HG02970 (cell line): ENCODE measurements at regions not wholly inside any gene's neighbourhood (a gene's known extent, or its start where the extent isn't known, plus 50 kb on each side); places are given as distances from the start of the nearest gene placed in this dataset.
A peak's percentile ranks its signal among the peaks of the same experiment; 100 is the strongest.
"Not testable (repeated sequence)": the region's sequence is repeated elsewhere in the genome, so short reads cannot be mapped to it uniquely, and the experiment has no call there.

ENCODE experiments used
- ATAC-seq: cut with Tn5 transposase; IDR thresholded peaks from one replicate; pipeline ENCODE4 v1.9.1; 2021; ENCODE audit warnings: mild to moderate bottlenecking, moderate library complexity, moderate number of reproducible peaks; ENCODE audit not compliant: unreplicated experiment, low FRiP score

DNA sequence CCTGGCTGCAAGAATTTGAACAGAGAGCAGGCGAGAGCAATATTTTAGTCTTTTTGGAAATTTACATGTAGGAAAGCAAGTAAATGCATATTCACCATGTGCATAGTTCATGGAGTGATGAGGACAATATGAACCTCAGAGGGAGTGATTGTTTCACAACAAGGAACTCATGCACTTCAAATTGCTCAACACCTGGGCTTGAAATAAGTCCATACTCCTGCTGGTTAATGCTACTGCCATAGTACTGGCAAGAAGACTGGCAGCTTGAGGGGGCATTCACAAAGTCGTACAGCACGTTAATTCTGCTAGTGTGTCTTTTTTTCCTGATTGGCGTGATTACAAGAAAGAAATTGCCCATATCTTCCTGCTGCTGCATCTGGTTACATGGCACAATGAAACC lies 267.6 kb downstream of the PCDH17 start:
- no peak for ATAC-seq

DNA sequence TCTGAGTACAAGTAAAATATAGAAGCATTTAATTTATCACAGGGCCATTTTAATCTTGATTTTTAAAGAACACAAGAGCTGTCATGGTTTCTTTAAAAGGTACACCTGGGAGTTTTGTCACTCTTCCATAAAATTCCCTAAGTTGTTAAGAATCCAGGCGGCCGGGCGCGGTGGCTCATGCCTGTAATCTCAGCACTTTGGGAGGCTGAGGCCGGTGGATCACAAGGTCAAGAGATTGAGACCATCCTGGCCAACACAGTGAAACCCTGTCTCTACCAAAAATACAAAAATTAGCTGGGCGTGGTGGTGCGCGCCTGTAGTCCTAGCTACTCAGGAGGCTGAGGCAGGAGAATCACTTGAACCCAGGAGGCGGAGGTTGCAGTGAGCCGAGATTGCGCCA lies 278.3 kb downstream of the PCDH17 start:
- ATAC-seq: not testable (repeated sequence)

DNA sequence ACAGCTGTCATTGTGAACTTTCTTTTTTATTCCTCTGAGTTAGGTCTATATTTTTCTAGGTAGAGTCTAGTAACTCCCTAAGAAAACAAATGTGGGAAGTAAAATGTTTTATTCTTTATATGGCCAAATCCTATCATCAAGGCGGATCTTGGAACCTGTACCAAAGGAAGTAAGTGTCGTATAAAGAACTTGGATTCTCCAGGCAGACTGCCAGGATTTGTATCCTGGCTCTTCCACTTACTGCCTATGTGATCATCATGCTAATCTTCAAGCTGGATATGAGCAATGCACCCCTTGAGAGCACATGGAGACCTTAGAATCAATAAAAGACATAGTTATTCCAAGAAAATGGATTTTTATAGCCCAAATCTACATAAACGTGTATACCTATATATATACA lies 286.5 kb downstream of the PCDH17 start:
- ATAC-seq: no peak

DNA sequence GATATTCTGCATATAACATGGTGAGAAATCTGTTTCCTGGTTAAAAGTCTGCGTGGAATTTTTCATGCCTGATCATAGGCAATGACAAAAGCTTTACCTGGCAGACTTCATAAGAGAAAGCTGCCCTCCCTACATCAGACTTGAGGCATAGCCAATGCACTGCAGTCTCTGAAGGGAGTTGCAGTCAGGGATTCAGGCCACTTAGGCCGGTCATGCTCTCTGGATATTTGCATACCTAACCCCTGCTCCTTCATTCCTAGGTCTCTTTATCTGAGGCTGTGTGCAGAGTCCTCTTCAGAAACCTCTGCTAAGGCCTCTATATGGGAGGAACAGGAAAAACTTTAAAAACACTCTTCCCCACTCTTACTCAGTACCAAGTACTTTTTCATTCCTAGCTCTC lies 287.4 kb downstream of the PCDH17 start:
- no peak for ATAC-seq

DNA sequence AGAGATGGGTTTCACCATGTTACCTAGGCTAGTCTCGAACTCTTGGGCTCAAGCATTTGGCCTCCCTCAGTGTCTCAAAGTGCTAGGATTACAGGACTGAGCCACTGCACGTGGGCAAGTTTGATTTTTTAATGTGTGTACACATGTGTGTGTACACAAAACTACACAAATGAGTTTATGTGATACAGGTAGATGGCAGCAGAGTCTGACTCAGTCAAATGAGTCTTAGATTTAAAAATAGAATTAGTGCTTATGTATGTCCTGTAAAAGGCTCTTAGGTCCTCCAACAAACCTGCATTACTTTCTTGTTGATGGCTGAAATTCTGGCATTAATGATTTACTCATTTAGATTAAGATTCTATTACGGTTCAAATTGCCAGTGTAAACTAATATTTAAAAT lies 293.7 kb downstream of the PCDH17 start:
- no peak for ATAC-seq

DNA sequence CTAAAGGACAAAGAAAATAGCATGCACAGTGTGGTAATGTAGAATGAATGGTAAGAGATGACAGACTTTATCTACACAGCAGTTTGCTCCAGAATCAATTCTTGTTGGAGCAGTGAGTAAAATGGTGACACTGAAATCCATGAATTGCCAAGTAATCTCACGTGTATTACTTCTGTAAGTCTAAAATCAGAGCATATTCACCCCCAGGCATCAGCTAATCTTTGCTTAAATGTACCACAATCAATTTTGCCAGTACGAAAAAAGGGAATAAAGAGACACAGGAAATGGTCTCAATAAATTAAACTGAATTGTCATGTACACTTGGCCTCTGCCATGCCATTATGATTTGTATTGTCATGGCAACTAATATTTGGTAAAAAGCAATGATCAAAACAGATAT lies 294.2 kb downstream of the PCDH17 start:
- ATAC-seq: no peak

DNA sequence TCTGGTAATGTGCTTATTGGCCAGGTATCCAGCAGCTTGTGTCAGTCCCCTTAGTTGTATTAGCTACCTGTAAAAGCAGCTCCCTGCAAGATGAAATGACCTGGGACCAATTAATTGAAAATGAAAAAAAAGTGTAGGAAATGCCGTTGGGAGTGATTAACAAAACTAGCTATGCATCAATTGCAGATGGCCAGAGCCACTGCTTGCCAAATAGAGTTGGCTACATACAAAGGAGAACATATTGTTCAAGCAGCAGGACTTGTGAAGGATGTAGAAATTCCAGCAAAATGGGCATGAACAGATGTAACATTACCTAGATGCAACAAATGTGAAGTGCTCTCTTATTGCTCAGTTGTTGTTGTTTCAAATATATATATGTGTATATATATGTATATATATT lies 300.5 kb downstream of the PCDH17 start:
- no peak for ATAC-seq

DNA sequence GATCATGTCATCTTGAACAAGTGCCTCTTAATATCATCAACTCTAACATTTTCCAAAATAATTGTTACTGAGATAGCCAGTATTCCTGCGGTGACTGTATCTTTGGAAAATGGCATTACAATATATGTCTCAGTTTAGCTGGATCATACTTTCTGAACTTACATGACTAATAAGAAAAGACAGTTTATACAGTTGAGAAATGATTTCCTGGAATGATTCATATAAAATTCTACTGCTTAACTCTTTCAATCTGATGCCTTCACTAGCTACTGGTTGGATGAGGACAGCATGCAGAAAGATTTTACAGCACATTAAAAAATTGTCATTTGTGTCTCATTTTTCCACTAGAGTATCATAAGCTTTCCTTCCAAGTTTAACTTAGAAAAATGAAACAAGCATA lies 302.1 kb downstream of the PCDH17 start:
- ATAC-seq: no peak

DNA sequence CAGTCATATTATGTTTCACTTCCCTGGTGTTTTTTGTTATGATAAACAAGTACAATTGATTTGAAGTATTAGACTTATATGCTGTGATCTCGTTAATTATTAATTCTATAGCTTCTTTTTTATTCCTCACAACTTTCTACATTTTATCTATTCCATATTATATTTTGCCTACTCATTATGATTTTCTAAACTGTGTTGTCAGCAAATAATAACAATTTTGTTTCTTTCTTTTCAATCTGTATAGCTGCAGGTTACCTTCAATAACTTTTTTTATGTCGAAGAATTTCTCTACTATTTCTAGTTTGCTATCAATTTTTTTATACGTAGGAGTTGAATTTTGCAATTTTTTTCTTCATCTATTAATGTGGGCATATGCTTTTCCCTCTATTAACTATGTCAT lies 304.4 kb downstream of the PCDH17 start:
- no peak for ATAC-seq

DNA sequence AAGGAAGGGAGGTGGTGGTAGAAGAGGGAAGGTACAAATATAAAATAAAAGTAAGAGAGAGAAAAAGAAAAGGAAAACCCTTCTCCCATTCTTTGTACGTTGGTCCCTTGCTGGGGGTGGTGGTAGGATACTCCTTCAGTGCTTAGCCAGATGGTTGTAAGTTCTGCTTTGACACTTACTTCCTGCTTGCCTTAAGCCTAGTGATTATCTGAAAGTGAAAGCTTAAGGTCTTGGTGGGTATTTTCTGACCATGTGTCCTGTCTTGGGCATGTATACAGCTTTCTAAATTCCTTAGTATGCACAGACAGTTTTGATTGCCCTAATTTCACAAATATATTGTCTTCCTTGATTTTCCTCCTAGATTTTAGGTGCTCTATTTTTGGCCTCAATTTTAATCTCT lies 314.8 kb downstream of the PCDH17 start:
- ATAC-seq: peak; percentile 94

DNA sequence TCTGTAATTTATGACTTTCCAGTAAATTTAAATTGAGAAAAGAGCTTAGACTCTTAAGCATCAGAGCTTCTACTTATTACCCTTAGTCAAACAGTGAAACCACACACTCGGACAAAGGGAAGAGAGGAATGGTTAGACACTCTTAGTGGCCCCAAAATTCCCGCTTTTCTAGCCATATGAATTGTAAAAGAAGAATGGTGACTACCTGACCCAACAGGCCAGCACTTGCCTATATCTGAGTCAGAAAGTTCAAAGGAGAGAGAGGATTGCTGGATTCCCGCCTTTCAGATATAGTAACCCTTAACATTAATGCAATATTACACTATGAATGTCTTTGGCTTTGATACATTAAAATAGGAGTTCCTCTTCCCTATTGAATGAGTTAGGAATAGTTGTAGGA lies 317.3 kb downstream of the PCDH17 start:
- no peak for ATAC-seq

DNA sequence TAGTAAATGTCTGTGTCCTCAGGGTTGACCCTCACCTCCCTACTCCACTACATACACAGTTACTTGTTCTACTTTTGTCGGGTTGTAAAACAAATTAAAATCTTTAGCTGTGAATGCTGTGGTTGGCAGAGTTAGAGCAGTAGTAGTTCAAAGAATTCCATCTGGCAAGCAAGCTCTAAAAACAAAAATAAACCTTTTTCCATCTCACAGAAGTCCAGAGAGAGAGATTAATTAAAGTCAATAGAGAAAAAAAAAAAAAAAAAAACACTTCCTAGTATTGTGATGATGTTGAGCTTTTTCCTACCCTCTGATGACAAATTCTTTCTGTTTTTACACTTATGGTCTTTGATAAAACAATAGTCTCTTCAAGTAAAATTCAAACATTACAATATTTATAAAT lies 338.4 kb downstream of the PCDH17 start:
- ATAC-seq: no peak

DNA sequence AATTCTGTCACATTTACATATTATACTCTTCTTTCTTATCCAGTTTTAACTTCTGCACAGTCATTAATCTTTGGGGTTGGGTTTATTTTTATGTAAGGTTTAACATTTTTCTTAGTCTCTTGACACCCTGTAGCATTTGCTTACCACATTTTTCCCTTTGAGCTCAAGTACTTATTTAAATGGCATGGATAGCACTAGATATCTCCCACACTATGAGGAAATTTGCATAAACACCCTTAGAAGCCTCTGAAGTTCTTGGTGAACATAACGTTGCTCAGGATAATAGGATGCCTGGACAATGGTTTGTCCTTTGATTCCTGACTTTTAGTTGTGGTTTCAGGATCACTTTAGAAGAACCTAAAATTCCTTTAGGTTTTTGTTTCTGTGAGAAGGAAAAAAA lies 338.9 kb downstream of the PCDH17 start:
- ATAC-seq: no peak

DNA sequence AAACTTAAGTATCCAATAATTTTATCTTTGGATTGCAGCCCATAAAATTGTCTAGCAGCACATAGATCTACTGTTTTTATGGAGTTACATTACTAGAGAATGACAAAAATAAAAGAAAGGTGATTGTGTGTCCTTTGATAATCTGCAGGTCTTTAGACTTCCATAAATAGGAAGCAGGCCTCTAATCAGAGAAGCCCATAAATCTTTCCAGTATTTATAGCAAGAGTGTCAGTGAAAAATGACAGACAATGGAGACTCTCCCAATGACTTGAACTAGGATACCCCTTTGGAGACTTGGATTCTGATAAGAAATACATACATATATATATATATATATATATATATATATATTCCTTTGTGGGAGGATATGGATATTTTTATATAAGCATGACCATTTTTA lies 351.2 kb downstream of the PCDH17 start:
- no peak for ATAC-seq

DNA sequence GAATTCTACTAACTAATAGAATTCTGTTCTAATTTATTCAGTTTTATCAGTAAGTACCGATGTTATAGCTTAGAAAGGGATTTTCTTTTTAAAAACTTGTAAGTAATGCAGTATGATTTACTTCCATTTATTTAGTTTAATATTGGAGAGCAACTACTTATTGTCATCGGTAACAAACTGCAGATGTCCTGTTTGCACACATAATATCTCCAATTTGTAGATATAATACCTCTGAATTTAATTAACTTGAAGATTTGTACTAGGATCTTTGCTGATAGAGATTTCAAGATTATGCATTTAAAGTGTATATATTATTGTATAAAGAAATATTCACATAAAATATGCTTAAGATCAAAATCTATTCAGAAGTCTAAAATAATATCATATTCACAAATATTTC lies 356.7 kb downstream of the PCDH17 start:
- ATAC-seq: no peak

DNA sequence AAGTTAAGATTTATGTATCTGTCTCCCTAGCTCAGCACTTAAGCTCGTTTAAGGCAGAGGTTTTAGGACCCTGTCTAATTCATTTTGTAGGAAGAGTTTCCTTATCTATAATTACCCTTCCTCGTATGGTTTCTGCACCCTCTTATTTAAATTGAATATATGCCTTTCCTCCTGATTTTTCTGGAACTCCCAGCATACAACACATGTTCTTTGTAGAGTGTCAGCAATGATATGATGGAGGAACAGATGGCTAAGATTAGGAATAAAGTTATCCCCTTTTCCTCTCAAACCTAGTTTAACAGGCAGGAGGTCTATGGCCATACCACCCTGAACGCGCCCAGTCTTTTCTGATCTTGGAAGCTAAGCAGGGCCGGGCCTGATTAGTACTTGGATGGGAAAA lies 359.5 kb downstream of the PCDH17 start:
- no peak for ATAC-seq

DNA sequence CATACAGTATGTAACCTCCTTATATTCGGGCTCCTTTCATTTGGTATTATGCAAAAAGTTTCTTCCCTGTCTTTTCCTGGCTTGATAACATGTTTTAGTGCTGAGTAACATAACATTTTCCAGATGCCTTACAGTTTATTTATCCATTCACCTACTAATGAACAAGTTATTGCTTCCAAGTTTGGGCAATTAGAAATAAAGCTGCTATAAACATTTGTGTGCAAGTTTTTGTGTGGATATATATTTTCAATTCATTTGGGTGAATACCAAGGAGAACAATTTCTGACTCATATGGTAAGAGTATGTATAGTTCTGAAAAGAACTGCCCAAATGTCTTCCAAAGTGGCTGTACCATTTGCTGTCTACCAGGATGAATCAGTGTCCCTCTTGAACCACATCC lies 360.9 kb downstream of the PCDH17 start:
- no peak for ATAC-seq

DNA sequence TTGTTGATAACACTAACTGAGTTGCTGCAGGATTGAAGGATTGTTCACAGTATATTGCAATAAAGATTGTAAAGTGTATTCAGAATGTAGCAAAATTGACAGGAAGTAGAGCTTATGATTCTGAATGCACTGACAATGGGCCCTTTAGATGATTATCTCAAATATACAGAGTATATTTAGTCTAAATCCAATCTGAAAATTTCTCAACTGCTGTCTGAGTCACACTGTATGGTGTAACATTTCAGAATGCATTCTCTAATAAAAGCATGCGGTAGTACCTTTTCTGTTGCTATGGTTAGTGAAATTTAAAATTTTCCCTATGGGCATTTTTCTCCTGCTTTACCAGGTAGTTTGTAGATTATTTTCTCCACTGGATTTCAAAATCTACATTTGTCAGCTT lies 365.2 kb downstream of the PCDH17 start:
- ATAC-seq: no peak

DNA sequence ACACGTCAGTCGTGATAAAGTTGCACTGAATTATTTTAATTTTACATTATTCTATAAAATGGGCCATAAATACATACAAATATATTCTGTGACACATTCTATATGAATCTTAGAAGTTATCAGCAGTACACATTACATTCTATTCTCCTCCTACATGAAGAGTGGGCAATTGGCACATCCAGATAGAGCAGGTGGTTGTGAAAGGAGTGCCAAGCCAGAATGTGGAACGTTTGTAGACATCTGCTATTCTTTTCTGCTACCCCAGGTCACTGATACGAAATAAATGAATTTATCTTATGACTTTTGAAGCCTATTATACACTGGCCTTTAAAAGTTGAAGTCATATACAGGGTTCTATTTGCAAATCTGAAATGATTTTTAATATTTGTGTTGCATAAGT lies 373.2 kb downstream of the PCDH17 start:
- no peak for ATAC-seq

DNA sequence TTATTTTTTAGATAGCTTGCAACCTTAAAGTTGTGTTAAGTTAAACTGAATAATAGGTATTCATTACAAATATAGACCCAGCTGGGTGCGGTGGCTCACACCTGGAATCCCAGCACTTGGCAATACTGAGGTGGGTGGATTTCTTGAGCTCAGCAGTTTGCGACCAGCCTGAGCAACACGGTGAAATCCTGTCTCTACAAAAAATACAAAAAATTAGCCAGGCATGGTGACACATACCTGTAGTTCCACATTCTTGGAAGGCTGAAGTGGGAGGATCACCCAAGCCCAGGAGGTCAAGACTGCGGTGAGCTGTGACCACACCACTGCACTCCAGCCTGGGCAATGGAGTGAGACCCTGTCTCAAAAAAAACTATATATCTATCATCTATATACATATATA lies 386.5 kb downstream of the PCDH17 start:
- no peak for ATAC-seq

DNA sequence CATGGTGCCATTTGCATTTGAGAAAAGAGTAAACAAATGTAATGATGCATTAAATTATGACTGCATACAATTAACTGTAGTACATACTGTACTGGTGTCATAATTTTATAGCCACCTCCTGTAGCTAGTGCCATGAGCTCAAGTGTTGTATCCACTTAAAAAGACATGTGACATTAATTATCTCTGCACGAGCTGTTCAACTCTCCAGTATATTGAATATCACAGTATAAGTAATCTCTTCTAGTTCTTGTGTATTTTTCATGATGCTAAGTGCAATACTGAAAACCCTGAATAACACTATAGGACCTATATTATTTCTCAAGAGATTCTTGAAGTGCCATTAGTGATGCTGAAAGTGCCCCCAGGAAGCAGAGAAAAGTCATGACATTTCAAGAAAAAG lies 387.3 kb downstream of the PCDH17 start:
- ATAC-seq: no peak

DNA sequence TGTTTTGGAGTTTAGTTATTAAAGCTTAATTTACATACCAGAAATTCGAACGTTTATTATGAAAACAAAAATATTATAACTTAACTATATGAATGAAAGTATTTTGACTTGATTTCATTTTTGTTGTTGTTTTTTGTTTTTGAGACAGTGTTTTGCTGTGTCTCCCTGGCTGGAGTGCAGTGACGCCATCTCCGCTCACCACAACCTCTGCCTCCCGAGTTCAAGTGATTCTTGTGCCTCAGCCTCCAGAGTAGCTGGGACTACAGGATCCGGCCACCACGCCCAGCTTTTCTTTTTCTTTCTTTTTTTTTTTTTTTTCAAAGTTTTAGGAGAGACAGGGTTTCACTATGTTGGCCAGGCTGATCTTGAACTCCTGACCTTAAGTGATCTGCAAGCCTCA lies 392.6 kb downstream of the PCDH17 start:
- ATAC-seq: no peak

DNA sequence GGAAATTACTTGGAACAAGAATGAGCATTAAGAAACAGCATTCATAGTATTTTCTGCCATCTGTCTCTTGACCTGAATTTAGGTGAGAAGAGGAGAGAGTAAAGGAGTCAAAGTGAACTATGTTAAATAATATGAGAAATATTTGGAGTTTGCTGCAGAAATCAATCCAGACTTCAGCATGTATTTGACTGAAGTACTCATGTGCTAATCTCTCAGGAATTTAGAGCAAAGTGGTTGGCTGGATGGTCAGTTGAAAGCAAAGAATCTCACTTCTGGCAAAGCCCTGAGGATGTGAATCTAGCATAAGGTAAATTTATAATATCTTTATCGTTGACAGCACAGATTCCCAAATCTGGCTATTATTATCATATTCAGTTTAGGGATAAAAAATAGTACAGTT lies 394.3 kb downstream of the PCDH17 start:
- ATAC-seq: no peak
